Hepatic stellate cell (primary cell): ENCODE measurements at regions not wholly inside any gene's neighbourhood (a gene's known extent, or its start where the extent isn't known, plus 50 kb on each side); places are given as distances from the start of the nearest gene placed in this dataset.
A peak's percentile ranks its signal among the peaks of the same experiment; 100 is the strongest.

ENCODE experiments used
- DNase-seq: peaks from one replicate; pipeline ENCODE4 v3.0.0; 2011; ENCODE audit warnings: low spot score

DNA sequence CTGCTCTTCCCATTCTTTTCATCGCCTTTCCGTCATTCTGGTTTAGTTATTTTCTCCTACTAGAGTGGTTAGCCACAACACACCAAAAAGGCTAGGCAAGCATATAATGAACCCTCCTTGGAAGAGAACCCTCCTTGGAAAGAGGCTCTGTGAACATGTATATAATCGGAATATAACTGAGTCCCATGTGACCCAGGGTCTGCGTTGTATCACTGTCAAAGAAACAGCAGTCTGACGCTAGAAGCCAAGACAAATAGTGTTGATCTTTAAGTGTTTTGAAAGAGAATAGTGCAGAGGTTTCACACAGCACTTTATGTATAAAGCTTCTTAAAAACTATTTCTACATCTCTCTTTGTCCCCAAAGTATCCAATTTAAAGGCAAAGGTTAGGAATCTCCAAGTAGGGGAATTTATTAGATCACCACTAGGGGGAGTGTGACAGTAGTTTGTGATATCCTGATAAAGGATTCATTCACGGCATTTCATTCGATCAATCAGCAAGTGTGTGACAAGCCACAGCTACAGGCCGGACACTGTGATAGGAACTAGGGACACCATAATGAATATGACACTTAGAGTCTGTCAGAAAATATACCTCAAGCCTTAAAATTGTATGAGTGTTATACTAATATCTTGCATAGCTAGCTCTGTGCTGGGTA lies 395.3 kb downstream of the CD109 start:
- no peak for DNase-seq

DNA sequence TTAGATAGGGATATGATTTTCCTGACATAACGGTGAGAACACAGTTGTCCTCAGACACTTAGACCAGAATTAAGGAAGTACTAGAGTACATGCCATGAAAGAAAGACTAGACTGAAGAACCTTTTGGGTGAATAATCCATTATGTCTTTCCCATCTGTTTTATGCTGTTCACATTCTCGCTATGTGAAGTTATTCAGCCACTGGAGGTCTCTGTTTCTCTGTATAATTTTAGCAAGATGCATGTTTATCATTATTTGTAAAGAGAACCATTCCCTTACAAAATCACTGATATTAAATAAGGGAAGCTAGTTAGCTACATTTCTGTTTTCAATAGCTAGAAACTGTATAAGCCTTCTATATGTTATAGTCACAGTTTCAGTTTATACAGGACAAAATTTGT lies 391.9 kb downstream of the CD109 start:
- DNase-seq, result no peak

DNA sequence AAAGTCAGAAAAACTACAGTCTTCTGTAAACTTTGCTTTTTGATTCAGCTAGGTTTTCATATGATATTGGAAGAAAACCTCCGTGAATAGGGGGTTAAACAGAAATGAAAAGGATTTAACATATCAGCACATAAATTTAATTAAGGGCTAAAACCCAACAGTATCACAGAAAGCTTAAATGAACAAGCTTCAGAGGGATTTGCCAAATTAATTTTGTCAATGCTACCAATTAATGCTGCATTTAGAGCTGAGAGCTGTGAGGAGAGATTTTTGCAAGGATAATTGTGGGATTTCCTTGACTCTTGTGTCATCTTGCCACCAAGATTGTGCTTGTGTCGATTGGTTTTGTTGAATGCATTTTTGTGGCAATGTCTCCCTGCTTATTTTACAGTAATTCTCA lies 379.9 kb downstream of the CD109 start:
- no peak for DNase-seq

DNA sequence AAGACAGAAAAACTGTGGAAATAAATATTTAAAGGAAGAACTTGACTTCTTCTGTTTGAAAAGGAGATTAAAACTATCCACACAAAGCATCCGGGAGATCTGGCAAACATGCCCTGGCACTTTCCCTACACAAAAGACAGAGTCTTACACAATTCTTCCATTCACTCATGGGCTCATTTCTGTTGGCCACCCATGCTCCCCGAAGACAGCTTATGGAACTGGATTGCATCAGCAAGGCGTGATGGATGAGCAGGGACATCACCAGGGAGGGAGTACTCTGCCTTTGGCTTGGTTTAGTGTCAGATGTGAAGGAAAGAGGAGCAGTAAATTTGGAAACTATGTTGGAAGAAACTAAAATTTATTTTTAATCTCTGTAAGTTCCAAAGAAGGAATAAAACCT lies 379.3 kb downstream of the CD109 start:
- DNase-seq, result no peak

DNA sequence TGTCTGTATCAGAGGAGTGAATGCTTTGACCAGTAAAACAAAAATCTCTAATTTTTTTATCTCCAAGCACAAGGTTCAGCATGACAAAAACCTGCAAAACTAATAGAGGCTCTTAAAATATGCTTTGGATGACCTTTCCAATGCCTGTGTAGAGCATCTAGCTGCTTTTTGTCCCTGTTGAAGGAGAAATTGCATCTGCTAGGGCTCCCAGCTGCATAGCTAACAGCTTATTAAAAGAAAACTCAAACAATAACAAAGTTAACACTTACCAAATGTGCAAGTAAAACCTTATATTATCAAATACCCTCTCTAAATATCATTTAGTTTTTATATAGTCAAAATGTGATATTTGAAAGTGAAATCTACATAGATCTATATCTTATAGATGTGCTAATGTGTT lies 378.6 kb downstream of the CD109 start:
- no peak for DNase-seq

DNA sequence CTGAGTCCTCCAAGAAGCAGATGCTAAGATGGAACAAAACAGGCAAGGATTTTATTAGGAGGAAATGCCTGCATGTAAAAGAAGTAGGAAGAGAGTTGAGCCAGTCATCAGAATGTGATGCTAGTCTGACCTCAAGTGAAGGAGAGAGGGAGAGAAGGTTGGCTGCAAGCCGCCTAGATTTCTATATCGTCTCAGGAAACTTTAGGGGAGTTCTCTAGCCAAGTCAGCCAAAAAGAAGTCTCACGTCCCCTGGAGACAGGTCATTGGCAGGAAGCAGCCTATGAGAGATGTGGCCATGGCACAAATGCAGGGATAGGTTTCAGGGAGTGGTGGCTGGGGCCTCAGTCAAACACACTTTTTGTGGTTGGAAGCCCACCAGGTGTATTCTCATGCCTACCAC lies 378.0 kb downstream of the CD109 start:
- no peak for DNase-seq

DNA sequence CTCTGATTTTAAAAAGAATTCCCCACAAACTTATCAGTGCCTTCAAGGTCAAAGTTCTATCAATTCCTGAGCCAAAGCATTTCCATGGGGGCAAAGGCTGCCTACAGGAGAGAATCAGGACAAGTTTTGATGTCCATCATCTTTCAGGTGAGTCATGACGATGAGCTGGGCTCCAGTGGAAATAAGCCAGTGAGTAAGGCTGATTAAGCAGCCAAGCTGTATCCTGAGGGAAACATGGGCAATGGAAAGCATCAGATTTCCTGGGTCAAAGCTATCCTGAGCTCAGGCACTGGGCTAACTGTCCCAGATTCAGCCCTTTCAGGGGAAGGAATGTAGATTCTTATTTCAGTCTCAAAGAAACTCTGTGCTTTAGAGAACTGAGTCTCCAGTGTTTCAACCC lies 377.4 kb downstream of the CD109 start:
- no peak for DNase-seq

DNA sequence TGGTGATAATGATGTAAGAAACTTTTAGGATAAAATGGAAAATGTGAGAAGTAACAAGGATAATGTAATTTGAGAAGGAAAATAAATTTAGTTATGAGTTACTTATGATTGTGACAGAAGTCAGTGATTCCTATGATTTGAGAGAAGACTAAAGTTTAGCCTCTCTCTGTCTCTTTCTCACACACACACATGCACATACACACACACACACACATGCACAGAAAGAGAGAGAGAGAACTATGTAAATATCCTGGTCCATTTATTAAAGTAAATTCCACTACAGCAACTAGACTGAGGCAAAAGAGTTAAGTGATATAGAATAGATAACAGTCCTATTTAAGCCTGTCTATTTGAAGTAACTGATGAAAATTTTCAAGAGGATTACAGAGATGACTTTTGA lies 375.2 kb downstream of the CD109 start:
- DNase-seq, result no peak

DNA sequence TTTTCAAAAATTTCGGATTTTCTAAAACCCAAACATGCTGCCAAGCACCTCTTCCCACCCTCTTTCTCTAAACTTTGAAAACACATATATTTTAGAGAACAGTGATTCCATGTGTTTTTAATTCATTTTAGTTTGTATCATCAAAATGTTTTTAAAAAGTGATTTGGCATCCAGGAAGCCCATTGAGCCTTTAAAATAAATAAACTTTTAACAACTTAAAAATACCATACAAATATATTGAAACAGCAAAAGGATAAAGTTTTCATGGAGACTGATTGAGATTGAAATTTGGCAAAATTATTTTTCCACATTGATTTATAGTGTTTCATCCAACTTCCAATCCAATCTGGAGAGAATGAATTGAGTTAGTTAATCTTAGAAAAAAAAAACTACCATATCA lies 374.7 kb downstream of the CD109 start:
- DNase-seq, result no peak

DNA sequence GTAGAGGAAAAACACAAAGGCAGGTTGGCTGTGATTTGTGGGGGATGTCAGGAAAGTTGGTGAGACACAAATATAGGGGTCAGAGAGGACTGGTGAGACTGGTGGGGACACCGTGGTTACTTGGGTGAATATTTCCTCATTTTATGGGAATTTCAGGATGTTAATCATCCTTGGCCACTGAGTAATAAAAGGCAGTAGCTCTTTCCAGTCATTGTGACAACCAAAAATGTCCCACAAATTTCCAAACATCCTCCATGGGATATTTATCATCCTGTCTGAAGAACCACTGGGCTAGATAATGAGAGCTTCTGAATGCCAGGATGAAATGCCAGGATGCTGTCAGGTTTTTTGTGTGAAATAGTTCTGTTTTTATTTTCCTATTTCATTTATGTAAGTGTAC lies 374.1 kb downstream of the CD109 start:
- no peak for DNase-seq

DNA sequence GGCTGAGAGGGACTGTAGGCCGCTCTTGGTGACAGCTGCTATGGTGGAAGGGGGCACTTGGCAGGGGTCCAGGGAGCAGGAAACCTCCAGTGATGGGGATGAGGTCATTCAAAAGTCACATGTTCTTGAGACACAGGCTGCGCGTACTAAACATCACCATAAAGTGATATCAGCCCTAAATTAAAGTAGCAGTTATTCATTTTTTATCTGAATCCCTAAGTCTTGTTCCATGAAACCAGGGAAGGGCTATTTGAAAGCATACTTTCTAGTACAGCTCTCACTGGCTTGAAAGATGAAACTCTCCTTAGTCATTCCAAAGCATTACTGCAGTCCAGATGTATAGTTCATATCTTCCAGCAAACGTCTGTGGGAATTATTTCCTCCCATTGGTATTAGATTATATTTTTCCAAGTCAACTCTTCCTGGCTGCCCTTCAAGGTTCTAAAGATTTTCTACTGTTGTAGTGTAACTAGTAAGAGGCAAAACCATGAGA lies 373.1 kb downstream of the CD109 start:
- DNase-seq, result no peak

DNA sequence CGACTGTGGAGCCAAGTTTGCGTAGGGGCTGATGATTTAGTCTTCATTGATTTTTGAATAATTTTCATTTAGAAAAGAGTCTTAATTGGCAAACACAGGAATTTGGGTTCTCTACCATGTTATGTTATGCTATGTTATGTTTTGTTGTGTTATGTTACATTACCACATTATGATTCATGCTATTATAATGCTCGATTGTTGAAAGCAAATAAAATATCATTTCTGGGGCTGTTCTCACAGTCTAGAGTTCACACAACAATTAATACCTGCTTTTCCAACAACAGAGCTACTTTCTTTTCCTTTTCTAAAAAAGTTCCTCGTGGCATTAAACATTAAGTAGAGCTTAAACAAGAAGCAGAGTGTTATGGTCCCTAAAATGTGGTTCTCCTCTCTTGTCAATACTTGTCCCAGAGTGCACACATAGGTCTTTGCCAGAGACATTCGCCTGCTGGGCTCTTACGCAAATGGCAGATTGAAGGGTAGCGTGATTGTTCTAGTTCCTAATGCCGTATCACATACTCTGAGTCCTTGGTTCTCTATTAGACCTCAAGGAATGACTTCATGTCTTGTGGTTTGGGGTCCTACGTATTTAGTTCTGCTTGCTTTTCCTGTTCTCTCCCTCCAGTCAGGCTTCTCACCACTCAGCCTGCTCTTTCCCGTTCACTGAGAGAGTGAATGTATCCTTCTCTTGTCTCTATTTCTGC lies 370.3 kb downstream of the CD109 start:
- no peak for DNase-seq

DNA sequence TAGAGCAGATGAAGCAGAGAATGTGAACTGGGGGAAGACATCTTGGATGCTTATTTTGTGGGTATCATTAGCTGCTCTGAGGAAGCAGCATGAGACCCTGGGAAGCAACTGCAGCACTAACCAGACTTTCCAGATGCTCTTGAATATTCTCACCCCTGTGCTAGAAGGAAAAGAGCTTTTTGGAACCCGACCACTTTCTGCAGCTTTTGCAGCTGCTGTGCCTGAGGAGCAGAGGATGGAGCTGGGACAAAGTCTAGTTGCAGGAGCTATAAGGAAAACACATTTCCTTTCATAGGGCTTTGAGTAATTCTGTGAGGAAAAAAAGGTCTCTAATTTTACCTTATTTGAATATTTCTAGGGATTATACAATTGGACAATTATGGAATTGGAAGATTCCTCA lies 369.7 kb downstream of the CD109 start:
- no peak for DNase-seq

DNA sequence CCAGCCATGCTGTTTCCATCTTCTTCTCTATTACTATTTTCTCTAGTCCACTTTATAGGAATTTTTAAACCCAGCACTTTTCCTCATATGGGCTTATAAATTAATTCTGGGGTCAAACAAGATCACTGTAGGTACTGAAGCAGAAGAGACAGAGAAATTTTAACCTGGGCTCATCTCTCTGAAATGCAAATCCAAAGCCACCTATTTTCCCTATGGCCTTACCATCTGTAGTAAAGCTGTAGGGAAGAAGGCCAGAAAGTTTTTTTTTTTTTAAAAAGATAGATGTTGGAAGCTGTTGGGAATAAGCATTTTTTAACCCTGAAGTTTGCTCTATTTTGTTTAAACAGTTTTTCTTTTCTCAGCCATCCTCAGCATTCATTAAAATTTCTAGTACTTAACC lies 367.4 kb downstream of the CD109 start:
- DNase-seq, result no peak

DNA sequence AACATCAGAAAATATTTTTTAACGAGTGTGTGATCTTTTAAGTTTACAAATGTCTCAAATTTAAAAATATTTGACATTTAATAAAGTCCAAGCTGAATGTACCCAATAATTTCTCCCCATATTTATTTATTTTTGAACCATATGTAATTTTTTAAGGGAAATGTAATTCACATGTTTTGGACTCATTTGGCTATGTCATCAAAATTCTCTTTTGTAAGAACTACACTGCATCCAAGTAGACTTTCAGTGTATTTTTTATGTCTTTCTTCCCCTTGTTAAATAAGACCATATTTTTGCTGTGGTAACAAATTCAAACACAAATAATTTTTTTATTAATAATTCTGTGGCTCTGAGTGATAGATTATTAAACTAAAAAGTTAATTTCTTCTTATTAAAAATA lies 365.2 kb downstream of the CD109 start:
- DNase-seq, result no peak

DNA sequence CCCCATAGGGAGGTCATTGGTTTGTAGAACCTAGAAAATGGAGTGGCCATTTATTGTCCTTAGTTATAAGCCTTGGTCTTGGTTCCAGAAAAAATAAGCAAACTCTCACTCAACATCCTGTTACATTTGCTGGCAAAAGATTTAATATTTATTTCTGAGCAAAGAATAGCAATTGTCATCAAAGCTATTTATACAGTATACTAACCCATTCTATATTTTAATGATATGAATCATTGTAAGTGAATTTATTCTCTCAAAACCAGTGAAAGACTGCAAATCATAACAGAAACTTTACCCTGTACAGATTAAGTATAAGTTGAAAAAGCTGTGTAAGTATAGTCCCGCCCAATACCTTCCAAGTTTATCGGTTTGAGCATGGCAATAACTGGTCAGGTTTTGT lies 364.4 kb downstream of the CD109 start:
- no peak for DNase-seq

DNA sequence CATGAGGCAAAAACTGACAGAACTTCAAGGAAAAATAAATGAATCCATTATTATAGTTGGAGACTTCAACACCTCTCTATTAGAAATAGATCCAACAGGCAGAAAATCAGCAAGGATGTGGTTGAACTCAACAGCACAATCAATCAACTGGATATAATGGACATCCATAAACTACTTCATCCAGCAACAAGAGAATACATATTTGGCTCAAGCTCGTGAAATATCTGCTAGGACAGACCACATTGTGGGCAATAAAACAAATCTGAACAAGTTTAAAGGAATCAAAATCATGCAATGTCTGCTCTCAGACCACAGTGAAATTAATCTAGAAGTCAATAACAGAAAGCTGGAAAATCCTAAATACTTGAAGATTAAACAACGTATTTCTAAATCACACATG lies 362.6 kb downstream of the CD109 start:
- no peak for DNase-seq

DNA sequence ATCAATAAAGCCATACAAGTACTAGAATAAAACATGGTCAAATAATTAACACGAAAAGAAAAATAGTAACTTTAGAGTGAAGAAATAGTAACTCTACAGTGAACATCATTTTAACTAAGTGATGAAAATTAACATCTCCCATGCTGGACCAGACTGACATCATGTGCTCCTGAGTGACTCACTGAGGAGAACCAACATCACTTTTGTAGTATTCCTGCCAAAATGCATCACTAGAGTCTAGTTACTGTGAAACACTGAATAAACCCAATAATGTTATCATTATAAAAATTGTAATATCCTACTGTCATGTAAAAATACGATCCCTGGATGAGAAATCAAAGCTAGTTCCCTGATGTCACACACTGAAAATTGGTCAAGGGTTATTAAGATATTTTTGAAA lies 361.3 kb downstream of the CD109 start:
- DNase-seq, result no peak

DNA sequence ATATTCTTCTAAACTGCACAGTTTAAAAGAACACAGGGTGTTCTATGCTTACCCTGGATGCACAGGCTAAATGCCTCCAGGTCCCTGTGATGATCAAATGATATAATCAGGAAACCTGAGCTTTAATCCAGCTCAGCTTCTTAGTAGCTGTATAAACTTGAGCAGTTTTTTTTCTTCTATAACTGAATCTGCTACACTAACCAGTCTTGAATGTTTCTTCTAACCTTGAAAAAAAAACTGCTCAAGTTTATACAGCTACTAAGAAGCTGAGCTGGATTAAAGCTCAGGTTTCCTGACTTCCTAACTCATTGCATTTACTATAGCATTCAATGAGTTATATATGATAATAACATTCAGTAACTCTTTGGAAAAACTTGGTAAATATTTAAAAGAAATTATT lies 358.2 kb downstream of the CD109 start:
- no peak for DNase-seq

DNA sequence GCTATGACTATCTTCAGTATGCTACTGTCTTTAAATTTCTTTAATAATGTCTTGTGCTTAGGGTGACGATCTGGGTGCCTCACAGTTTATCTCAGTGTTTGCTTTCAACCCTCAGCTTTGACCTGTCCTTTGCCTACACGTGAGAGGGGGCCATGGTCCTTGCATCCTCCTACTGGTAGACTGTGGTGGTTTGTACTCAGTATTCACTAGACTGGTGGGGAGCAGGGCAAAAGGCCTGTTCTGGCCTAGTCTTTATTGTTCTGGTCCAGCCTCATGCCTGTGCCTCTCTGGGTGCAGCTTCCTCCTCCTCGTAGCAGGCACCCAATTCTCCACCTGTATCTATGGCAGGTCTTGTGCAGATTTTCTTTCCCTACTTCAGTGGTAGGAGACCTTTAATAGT lies 354.9 kb downstream of the CD109 start:
- no peak for DNase-seq

DNA sequence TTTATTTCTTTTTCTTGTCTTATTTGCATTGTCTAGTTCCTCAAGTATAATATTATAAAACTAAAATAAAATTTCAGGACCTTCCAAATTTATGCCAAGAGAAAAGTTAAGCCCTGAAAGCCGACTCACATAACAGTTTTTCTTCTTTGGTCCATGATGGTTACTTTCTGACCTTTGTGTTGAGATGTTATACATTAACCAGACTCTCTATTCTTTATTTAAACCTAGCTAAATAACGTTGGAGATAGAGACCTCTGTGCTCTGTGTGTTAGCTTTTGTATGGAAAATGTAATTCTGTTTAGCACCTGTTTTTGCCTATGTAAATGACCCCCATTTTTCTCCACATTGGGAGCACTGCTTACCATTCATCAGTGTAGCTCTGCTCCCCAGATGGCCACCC lies 352.4 kb downstream of the CD109 start:
- no peak for DNase-seq

DNA sequence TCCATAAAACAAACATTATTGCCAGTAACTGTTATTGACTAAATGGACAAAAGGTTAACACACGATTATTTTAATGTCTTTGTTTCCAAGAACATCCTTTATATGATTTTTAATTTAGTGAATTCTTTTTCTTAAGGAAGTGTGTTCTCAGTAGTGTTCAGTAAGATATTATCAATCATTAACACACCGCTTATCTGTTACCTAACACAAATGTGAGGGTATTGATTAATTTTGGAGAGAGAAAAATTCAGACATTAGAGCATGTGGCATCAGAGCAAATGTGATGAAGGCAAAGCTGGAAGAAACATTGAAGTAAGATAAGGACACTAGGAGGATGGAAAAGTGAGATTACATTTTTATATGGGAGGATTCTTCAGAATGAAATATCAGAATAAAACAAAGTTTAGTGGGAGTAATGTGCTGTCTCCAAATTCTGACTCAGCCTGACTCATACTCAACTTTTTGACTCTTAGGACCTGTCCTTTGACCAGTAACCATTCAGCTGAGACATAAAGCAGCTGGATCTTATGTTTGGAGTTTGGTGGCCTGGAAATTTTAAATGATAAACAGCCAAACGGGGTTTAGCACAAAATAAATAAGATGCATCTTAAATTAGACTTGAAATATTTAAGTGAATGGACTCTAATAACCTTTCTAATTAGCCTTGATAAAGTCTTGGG lies 348.6 kb downstream of the CD109 start:
- DNase-seq, result peak; percentile 35

DNA sequence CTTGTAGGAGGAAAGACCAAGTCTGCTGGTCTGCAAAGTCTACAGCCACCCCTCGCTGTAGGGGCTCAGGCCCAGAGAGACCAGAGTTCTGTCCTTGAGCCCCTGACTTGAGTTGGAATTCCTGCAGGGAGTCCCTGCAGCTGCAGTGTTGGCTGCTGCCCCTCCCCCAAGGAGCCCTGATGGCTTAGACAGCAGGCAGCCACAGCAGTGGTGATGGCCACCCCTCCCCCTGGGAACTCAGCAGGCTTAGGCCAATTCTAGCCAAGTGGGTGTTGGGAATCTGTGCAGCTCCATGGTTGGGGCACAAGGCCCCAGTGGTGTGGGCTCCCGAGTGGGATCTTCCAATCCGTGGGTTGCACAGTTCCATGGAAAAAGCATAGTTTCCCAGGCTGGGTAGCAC lies 345.4 kb downstream of the CD109 start:
- no peak for DNase-seq

DNA sequence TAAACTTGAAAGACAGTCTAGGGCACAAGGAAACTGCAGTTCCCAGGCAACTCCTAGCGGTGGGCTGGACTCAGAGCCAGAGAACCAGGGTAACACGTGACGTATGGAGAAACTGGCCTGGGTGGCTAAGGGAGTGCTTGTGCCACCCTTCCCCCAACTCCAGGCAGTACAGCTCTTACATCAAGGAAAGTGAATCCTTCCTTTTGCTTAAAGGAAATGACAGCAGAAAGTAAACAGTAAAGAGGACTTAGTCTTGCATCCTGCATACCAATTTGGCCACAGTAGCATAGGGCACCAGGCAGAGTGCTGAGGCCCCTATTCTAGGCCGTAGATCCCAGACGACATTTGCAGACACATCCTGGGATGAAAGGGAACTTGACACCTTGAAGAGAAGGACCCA lies 322.8 kb downstream of the CD109 start:
- no peak for DNase-seq
